Activated CD4-positive, alpha-beta T cell treated with anti-CD3 and anti-CD28 coated beads, Interleukin-2, amount 50 U/mL, for 1 hour (primary cell): ENCODE measurements at regions not wholly inside any gene's neighbourhood (a gene's known extent, or its start where the extent isn't known, plus 50 kb on each side); places are given as distances from the start of the nearest gene placed in this dataset.
"Not testable (repeated sequence)": the region's sequence is repeated elsewhere in the genome, so short reads cannot be mapped to it uniquely, and the experiment has no call there.

Experiments
- DNase-seq: peaks from one replicate; pipeline ENCODE4 v3.0.0-alpha.2; 2020

DNA sequence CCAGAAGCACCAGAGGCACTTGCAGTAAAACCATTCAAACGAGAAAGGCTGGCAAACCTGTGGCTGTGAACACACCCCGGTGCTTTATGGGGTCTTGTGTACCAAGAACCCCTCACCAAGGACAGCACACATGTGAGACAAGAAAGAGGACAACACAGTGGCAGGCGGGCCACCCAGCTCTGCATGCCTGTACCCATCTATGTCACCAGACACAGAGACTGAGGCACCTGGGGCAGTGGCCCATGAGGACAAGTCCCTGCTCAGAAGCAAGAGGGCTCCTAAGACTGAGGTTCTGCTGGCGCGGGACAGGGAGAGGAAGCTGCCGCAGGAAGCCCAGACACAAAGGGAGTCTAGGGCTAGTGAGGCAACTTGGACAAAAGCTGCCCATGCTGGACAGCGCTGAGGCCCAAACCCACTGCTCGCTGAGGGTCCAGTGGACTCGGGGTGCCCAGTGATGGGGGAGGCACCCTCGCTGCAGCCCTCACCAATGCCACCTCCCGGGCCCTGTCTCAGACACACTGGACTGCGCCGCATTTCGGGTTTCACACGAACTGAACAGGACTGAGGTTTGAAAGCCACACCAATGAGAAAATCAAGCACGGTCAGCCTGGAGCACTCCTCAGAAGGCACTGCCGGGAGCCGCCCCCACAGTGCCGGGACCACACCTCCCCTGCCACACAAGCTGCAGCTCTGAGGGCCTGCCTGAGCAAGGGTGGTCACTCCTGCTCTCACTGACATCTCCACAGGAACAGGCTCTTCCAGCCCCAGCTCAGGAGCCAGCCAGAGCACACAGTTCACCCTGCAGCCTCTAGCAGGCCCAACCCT, 232.7 kb downstream of the TUBA3C start:
- no peak for DNase-seq

- DNase-seq, result no peak
Observed at GRCh38 chr13:18948012-18948663, 233.5 kb downstream of the TUBA3C start.

DNA sequence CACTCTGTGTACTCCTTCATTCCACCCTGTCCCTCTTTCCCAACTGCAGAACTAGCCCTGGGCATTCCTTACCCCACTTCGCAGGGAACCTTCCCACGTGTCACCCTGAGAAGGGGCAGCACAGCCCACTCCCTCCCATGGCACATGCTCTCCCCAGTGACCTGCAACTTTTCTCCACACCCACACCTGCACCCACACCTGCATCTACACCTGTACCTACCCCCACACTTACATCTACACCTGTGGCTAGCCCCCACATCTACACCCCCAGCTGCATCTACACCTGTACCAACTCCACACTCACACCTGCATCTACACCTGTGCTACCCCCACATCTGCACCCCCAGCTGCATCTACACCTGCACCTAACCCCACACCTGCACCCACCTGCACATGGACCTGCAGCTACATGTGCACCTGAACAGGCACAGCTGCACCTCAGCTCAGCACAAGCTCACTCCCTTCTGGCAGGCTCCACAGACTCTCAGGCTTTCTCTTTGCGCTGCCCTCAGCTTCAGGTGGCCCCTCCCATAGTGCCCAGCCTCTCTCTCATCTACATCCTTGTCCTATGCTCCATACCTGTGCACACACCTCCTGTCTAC, 234.1 kb downstream of the TUBA3C start:
- DNase-seq, result no peak

- DNase-seq, result no peak
Observed at GRCh38 chr13:18946738-18947137, 234.9 kb downstream of the TUBA3C start.

- no peak for DNase-seq
Observed at GRCh38 chr13:18944501-18945068, 237.0 kb downstream of the TUBA3C start.

DNA sequence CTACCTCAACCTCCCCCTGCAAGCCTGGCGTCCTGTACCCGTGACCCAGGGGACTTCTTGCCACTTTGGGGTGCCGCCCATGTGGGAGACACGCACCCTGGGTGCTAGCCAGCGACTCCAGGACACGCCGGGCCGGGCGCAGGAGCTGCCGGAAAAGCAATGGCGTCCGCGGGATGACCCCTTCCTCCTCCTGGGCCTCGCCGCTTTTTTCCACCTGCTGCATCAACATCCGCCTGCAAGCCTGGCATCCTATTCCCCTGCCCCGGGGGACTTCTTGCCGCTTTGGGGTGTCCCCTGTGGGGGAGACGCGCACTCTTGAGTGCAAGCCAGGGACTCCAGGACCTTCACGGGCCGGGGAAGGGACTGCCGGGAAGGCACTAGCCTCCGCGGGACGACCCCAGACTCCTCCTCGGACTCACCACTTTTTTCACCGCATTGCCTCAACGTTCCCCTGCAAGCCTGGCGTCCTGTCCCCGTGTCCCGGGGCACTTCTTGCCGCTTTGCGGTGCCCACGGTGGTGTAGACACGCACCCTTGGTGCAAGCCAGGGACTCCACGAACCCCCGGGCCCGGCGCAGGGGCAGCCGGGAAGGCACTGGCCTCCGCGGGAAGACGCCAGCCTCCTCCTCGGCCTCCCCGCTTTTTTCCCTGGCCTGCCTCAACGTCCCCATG, 237.8 kb downstream of the TUBA3C start:
- no peak for DNase-seq

DNA sequence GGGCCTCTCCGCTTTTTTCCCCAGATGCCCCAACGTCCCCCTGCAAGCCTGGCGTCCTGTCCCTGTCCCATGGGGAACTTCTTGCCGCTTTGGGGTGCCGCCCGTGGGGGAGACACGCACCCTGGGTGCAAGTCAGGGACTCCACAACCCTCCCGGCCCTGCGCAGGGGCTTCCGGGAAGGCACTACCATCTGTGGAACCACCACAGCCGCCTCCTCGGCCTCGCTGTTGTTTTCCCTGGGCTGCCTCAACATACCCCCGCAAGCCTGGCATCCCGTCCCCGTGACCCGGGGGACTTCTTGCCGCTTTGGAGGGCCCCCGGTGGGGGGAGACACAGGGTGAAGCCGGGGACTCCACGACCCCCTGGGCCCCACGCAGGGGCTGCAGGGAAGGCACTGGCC, 238.4 kb downstream of the TUBA3C start:
- no peak for DNase-seq

DNA sequence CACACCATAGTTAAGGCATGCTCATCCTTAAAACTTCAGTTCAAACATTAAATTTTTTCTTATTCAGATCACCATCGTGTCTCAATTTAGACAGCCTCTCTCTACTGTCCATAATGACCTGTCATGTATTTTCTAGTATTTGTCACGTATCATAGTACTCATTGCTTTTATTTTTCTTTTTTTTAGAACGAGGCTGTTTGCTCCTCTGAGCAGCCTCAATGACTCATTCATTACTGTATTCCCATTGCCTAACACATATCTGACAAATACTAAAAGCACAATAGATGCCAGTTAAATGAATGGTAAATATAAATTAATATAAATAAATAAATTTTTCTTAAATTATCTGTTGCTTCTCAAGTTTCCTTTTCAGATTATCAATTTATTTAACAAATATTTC, 245.5 kb downstream of the TUBA3C start:
- DNase-seq, result no peak

DNA sequence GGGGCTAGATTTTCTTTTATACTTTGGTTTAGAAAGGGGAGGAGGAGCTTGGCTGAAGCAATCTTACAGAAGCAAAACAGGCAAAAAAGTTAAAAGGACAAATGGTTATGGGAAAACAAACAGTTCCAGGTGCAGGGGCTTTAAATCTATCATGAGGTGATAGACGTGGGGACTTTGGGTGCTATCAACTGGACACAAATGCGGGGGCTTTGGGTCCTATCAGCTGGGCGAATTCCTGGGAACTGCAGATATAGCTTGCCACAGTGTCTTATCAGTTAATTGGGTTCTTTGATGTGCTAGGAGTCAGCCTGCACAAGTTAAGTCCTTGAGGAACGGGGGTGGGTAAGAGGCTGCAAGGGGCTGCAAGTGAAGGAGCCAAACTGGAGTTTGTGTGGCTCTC, 260.6 kb downstream of the TUBA3C start:
- DNase-seq, result no peak

GRCh38 chr13:18905096-18905495, 276.5 kb downstream of the TUBA3C start:
- DNase-seq, result not testable (repeated sequence)

DNA sequence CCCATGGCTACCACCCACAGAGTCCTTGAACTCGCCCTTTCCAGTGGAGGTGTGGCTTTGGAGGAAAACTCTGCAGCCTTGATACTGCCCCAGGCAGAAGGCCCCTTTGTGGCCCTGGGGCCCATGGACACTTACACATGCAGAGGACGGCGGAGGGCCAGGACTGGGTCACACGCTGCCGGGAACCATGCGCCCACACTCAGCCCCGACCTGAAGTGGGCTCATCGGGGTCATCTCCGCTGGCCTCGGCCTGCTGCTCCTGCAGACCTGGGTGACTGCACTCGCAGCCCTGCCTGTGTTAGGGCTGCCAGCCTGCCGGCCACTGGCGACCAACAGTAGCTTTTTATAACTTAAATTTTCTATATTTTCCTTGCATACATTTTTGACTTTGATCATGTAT, 286.2 kb downstream of the TUBA3C start:
- DNase-seq, result not testable (repeated sequence)

DNA sequence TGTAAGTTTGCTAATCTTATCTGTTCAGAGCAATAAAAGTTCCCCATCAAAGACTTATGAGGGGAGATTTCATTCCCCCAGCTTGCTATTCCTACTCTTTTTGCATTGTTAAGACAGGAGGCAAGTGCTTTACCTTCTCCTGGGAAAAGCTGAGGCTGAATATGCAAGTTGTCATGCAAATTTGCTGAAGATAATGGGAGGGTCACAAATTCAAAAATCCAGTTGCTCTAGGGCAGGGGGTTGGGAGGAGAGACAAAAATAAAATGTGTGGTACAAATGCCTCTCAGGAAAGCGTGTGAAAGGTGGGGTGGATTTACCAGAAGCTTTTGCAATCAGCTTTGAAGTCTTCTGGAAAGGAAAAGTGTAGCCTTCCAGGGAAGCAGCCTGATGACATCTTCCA, 290.4 kb downstream of the TUBA3C start:
- DNase-seq, result not testable (repeated sequence)

DNA sequence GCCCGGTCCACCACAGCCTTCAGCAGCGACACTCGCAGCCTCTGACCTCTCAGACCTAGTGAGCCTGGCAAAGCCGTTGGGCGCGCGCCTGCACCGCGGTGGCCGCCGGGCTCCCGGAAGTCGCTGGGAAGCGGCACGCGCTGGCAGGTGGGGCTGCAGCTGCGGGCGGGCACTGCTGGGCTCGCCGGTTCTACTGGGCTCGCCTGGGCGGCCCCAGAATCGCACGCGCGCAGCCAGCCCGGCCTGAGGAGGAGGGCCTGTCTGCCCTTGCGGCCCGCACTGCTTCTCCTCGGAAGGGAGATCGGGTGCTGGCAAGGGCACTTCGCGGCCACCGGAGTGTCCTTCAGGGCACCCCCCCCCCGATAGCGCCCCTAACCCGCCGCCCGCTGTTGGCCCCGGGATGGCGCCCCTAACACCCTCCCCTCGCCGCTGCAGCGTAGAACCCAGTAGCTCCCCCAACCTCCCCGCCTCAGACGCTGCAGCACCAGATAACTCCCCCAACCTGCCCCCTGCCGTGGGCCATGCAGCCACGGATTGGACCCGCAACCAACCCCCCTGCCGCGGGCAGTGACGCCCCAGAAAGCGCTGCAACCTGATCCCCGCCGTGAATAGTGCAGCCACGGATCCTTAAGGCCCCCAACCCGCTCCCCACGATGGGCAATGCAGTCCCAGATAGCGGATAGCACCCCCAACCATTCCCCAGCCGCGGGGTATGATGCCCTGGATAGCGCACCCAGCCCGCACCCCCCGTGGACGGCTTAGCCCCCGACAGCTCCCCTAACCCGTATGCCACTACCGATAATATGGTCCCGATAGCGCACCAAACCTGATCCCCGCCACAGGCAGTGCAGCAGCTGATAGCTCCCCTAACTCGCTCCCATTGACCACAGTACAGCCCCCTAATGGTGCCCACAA, 306.5 kb downstream of the TUBA3C start:
- DNase-seq, result not testable (repeated sequence)

- DNase-seq, result not testable (repeated sequence)
Observed at GRCh38 chr13:18870557-18870956, 311.1 kb downstream of the TUBA3C start.

DNA sequence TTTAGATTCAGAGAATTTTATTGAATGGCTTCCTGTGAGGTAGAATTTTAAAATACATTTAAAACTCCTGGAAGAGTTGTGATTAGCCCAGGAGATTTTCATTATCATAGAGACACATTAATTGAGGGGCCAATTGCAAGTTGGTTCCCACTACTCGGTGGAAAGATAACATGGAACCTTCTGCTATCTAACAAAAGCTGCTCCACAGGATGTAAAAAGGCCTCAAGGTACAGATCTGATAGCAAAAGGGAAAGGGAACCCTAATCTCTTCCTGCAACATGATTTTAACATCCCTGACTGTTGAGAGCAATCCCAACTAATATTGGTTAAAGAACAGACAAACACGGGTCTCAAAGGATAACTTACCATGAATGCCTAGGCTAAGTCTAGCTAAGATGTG, 312.3 kb downstream of the TUBA3C start:
- not testable (repeated sequence) for DNase-seq

DNA sequence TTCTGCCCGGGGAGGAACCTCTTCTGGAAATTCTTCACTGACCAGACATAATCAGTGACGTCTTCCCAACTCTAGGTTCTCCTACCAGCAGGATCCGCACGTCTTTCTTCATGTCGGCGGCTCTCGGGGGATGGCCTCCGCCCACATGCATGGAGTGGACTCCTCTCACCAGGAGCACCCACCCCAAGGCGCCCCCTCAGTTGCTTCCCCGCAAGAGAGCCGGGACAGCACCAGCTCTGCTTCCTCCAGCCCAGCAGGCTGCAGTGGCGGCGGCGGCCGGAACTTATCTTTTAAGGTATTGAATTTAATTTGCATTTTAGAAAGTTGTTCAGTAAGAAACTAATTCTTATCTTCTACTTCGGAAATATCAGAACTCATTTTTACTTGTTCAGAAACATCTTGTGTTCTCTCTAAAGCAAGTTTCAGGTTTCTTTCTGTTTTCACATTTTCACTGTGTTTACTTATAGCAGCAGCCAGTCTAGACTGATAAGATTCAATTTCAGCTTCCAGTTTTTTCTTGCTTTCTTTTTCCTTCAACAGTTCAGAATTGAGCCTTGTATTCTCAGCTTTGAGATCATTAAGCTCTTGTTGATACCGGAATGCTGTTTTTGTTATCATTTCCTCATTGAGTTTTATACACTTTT, 343.5 kb downstream of the TUBA3C start:
- not testable (repeated sequence) for DNase-seq

- not testable (repeated sequence) for DNase-seq
Observed at GRCh38 chr13:18837179-18837745, 344.4 kb downstream of the TUBA3C start.

DNA sequence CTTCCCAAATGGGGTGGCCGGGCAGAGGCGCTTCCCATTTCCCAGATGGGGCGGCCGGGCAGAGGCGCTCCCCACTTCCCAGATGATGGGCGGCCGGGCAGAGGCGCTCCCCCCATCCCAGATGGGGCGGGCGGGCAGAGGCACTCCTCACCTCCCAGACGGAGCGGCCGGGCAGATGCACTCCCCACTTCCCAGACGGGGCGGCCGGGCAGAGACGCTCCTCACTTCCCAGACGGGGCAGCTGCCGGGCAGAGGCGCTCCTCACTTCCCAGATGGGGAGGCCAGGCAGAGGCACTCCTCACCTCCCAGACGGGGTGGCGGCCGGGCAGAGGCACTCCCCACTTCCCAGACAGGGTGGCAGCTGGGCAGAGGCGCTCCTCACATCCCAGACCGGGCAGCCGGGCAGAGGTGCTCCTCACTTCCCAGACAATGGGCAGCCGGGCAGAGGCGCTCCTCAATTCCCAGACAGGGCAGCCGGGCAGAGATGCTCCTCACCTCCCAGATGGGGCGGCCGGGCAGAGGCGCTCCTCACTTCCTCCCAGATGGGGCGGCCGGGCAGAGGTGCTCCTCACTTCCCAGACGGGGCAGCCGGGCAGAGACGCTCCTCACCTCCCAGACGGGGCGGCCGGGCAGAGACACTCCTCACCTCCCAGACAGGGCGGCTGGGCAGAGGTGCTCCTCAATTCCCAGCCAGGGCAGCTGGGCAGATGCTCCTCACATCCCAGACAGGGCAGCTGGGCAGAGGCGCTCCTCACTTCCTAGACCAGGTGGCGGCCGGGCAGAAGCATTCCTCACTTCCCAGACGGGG, 345.0 kb downstream of the TUBA3C start:
- not testable (repeated sequence) for DNase-seq

GRCh38 chr13:18835754-18836153, 345.9 kb downstream of the TUBA3C start:
- not testable (repeated sequence) for DNase-seq

DNA sequence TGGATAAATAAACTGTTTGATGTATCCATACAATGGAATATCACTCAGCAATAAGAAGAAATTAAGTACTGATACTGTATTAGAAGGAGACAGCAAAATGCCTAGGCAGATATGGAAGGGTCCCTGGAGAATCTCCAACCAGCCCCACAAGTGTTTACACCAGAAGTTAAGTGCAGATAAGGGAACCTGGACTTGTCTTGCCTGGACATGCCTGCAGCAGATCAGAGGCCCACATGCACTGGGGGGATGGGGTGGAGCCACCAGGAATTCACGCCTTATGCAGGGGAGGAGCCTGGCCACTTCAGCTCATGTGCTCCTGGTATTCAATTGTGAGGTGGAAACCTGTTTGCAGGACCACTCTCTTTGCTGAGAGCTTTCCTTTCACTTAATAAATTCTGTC, 356.9 kb downstream of the TUBA3C start:
- DNase-seq, result not testable (repeated sequence)
